Right renal cortex interstitium (tissue), 3 donors: ENCODE measurements at regions not wholly inside any gene's neighbourhood (a gene's known extent, or its start where the extent isn't known, plus 50 kb on each side); places are given as distances from the start of the nearest gene placed in this dataset.

Experiments
- DNase-seq, 3 donors: peaks; one replicate each; pipeline ENCODE4 v3.0.0-alpha.2; 2013; ENCODE audit warnings: low read depth in 3 of 3, low spot score in 2 of 3

- peak in 1 of 3 donors; percentile 9 for DNase-seq
These were observed 131.4 kb upstream of the UBASH3B start for GRCh38 chr11:122523846-122524805.

- no peak for DNase-seq
These were observed 133.9 kb upstream of the UBASH3B start for GRCh38 chr11:122521626-122522025.

GRCh38 chr11:122517403-122518379 is 137.8 kb upstream of the UBASH3B start:
- no peak for DNase-seq

GRCh38 chr11:122516686-122517085 is 138.8 kb upstream of the UBASH3B start:
- DNase-seq = no peak

- DNase-seq = no peak
These were observed 141.5 kb upstream of the UBASH3B start for GRCh38 chr11:122513997-122514396.

GRCh38 chr11:122513328-122513727 is 142.2 kb upstream of the UBASH3B start:
- DNase-seq = no peak

GRCh38 chr11:122512688-122513087 is 142.8 kb upstream of the UBASH3B start:
- DNase-seq = no peak

GRCh38 chr11:122509899-122510298 is 145.6 kb upstream of the UBASH3B start:
- no peak for DNase-seq

- DNase-seq = no peak
These were observed 146.4 kb upstream of the UBASH3B start for GRCh38 chr11:122509091-122509490.

GRCh38 chr11:122505304-122506006 is 150.1 kb upstream of the UBASH3B start:
- DNase-seq = peak; percentile 56 to 67 (median 57)

GRCh38 chr11:122494221-122494620 is 161.3 kb upstream of the UBASH3B start:
- DNase-seq = no peak

GRCh38 chr11:122491509-122491908 is 164.0 kb upstream of the UBASH3B start:
- no peak for DNase-seq

- DNase-seq = no peak
These were observed 166.4 kb upstream of the UBASH3B start for GRCh38 chr11:122488892-122489706.

GRCh38 chr11:122487669-122488068 is 167.9 kb upstream of the UBASH3B start:
- no peak for DNase-seq

- no peak for DNase-seq
These were observed 168.6 kb upstream of the UBASH3B start for GRCh38 chr11:122486793-122487495.

- DNase-seq = no peak
These were observed 176.5 kb upstream of the UBASH3B start for GRCh38 chr11:122478986-122479385.

GRCh38 chr11:122468965-122469364 is 186.6 kb upstream of the UBASH3B start:
- DNase-seq = no peak

- DNase-seq = no peak
These were observed 192.0 kb upstream of the UBASH3B start for GRCh38 chr11:122463530-122463929.

- DNase-seq = no peak
These were observed 196.5 kb upstream of the UBASH3B start for GRCh38 chr11:122459064-122459463.
